Right lobe of liver (tissue), 6 donors: ENCODE measurements at regions not wholly inside any gene's neighbourhood (a gene's known extent, or its start where the extent isn't known, plus 50 kb on each side); places are given as distances from the start of the nearest gene placed in this dataset.
"Not testable (repeated sequence)": the region's sequence is repeated elsewhere in the genome, so short reads cannot be mapped to it uniquely, and the experiment has no call there.

ENCODE experiments used
- ATAC-seq, 4 donors: fragments of 200-7000 bp; cut with Tn5 transposase; one replicate each; pipeline ENCODE4 v1.9.1; 2020; ENCODE audit warnings: mild to moderate bottlenecking in 4 of 4, moderate library complexity in 4 of 4
- DNase-seq, 3 donors: peaks; one replicate each; pipeline ENCODE4 v3.0.0-alpha.2; 2020
- H3K27ac ChIP-seq, 3 donors: fragments of 200-600 bp; one replicate each; pipeline ENCODE4 v1.8.0; 2022
- H3K27me3 ChIP-seq, 2 donors: fragments of 200-600 bp; one replicate each; pipeline ENCODE4 v1.8.0; 2022
- H3K36me3 ChIP-seq, 4 donors: fragments of 200-600 bp; sonication (generic) in 1 of 4; one replicate each; pipeline versions ENCODE4 v1.5.1 to v1.8.0; 2017 to 2022; ENCODE audit warnings: control low read depth in 1 of 4
- H3K4me1 ChIP-seq, 4 donors: fragments of 200-600 bp; sonication (generic) in 1 of 4; one replicate each; pipeline versions ENCODE4 v1.5.1 to v1.8.0; 2017 to 2022; ENCODE audit warnings: control low read depth in 1 of 4
- H3K4me3 ChIP-seq, 3 donors: fragments of 200-600 bp; one replicate each; pipeline ENCODE4 v1.8.0; 2022
- H3K9me3 ChIP-seq, 4 donors: fragments of 200-600 bp; sonication (generic) in 1 of 4; one replicate each; pipeline versions ENCODE4 v1.5.1 to v1.8.0; 2017 to 2022; ENCODE audit warnings: control low read depth in 1 of 4
- CTCF ChIP-seq, 4 donors: fragments of 200-600 bp in 3 of 4; fragments of 450-650 bp in 1 of 4; IDR thresholded peaks; one replicate each; pipeline versions ENCODE4 v1.5.1 to v1.8.0; 2016 to 2022; ENCODE audit warnings: antibody characterized with exemption in 4 of 4, mild to moderate bottlenecking in 2 of 4
- POLR2A ChIP-seq: fragments of 450-650 bp; IDR thresholded peaks from one replicate; pipeline ENCODE4 v1.6.1; 2017; ENCODE audit warnings: antibody characterized with exemption, mild to moderate bottlenecking
- WGBS: methylation state at CpG from one replicate; pipeline ENCODE4 v1.1.6; 2018; ENCODE audit warnings: low coverage, low lambda C conversion rate; ENCODE audit not compliant: insufficient coverage; ENCODE audit errors: missing lambda C conversion rate; 5-methylcytosine and 5-hydroxymethylcytosine counted together
- intact Hi-C, 2 donors: fragments of 100-400 bp; cut with DNase I; formaldehyde crosslinking; loops; one replicate each; pipeline versions ENCODE4 v1.11.2 to v1.14.1; 2022
- donor health status: DM: no; HTN: yes; CAD: no.
- donor health status: DM: no; HTN: no; CAD: no.
- donor health status: DM: no; HTN: no; CAD: no.
- donor health status: DM: no; HTN: yes; CAD: no.
- donor health status: DM: no; HTN: yes; CAD: no.

GRCh38 chr3:43236008-43236407, 50.3 kb upstream of the SNRK start:
- no peak for ATAC-seq
- no peaks in the 10 kb centered on the region for H3K36me3 ChIP-seq
- DNase-seq: no peak
- no peak for TF ChIP-seq CTCF (IDR thresholded peaks at IDR 0.05)
- TF ChIP-seq POLR2A: no peak
- intact Hi-C loops: no loop called here
- WGBS: 86% methylated on average over 1 of the region's 1 CpG
- H3K9me3 ChIP-seq: no peaks in the 10 kb centered on the region
- H3K27ac ChIP-seq: no peak overlapping the region
- no peaks in the 10 kb centered on the region for H3K27me3 ChIP-seq
- no peaks in the 10 kb centered on the region for H3K4me1 ChIP-seq
- H3K4me3 ChIP-seq: no peak overlapping the region

GRCh38 chr3:43233062-43233461, 53.3 kb upstream of the SNRK start:
- 80% methylated on average over 3 of the region's 3 CpGs for WGBS
- H3K27ac ChIP-seq: no peak overlapping the region
- H3K4me3 ChIP-seq: no peak overlapping the region
- TF ChIP-seq POLR2A: no peak
- TF ChIP-seq CTCF (IDR thresholded peaks at IDR 0.05): no peak
- no peaks in the 10 kb centered on the region for H3K27me3 ChIP-seq
- no peaks in the 10 kb centered on the region for H3K36me3 ChIP-seq
- no peaks in the 10 kb centered on the region for H3K4me1 ChIP-seq
- intact Hi-C loops: no loop called here
- no peak for DNase-seq
- no peak for ATAC-seq
- H3K9me3 ChIP-seq: peaks cover 0 to 3% (median 0%) of the 10 kb centered on the region in 4 donors

- Histone ChIP-seq H3K36me3 (no peaks in the 10 kb centered on the region), H3K27ac (no peak overlapping the region), H3K4me3 (no peak overlapping the region), H3K4me1 (no peaks in the 10 kb centered on the region), H3K9me3 (peaks cover 0 to 3% (median 0%) of the 10 kb centered on the region in 4 donors), H3K27me3 (no peaks in the 10 kb centered on the region)
- 40% methylated on average over 6 of the region's 6 CpGs for WGBS
- DNase-seq (no peak), ATAC-seq (no peak)
- TF ChIP-seq CTCF (IDR thresholded peaks at IDR 0.05) (no peak), POLR2A (no peak)
- intact Hi-C loops: no loop called here
Observed at GRCh38 chr3:43231276-43232000, 54.9 kb upstream of the SNRK start.

- not testable (repeated sequence) for H3K4me1 ChIP-seq
Observed at GRCh38 chr3:43229865-43230264, 56.5 kb upstream of the SNRK start.

GRCh38 chr3:43227685-43228084, 58.7 kb upstream of the SNRK start:
- H3K27ac ChIP-seq, ATAC-seq, H3K4me3 ChIP-seq, H3K9me3 ChIP-seq, intact Hi-C loops, H3K27me3 ChIP-seq, H3K36me3 ChIP-seq, DNase-seq, H3K4me1 ChIP-seq: not testable (repeated sequence)
- WGBS: 70% methylated on average over 1 of the region's 1 CpG

More at GRCh38 chr3:43229865-43230264, 56.5 kb upstream of the SNRK start:
- ATAC-seq, H3K4me3 ChIP-seq, DNase-seq, intact Hi-C loops, H3K27ac ChIP-seq, H3K36me3 ChIP-seq, H3K9me3 ChIP-seq, H3K27me3 ChIP-seq: not testable (repeated sequence)
- WGBS: 84% methylated on average over 4 of the region's 4 CpGs
